NCI-H69 (cell line): ENCODE measurements at regions not wholly inside any gene's neighbourhood (a gene's known extent, or its start where the extent isn't known, plus 50 kb on each side); places are given as distances from the start of the nearest gene placed in this dataset.

Experiments used
- DNase-seq: peaks from one replicate; lab custom pipeline; 2025; lab: John Stamatoyannopoulos, UW

DNA sequence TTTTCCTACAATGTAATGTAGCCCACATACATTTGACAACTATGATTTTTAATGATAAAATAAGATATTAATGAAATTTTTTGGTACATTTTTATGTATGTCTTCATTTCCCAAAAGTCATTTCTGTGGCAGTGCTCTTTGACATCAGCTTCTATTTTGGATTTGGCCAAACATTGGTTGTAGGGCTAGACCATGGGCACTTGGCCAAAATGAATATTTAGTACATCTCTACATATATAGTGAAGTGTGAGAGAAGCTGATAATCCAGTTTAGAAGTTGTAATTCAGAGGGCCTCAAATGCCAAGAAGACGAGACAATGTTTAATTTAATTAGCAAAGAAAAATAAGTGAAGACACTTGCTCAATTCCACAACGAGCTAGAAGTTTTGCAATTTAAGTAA lies 724.9 kb upstream of the SOX9 start:
- no peak for DNase-seq

DNA sequence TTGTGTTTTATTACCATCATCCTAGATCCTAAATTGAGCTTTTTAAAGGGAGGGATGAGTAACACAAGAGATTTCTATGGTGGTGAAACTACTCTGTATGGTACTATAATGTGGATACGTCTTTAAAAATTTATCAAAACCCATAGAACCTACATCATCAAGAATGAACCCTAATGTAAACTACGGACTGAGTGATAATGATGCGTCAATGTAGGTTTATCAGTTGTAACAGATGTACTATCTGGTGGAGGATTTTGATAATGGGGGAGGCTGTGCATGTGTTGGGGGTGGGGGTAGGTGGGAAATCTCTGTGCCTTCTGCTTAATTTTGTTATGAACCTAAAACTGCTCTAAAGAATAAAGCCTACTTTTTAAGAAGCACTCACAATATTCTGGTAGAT lies 724.1 kb upstream of the SOX9 start:
- DNase-seq: no peak

DNA sequence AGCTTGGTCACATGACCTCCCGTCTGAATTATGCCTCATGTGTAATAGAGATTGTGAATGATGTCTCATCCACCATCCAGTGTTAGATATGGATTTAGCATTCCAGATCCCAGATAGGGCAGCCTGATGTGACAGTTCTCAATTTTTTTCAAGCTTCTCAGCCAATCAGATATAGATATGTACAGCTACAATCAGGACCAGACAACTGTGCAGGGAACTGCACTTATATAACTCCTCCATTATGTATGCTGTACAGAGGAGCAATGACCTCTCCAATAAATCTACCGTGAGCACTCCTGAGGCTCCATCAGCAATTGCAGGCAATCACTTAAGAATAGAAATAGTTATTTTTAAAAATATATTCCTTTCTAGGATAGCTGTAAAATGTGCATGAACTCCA lies 722.8 kb upstream of the SOX9 start:
- DNase-seq: no peak

DNA sequence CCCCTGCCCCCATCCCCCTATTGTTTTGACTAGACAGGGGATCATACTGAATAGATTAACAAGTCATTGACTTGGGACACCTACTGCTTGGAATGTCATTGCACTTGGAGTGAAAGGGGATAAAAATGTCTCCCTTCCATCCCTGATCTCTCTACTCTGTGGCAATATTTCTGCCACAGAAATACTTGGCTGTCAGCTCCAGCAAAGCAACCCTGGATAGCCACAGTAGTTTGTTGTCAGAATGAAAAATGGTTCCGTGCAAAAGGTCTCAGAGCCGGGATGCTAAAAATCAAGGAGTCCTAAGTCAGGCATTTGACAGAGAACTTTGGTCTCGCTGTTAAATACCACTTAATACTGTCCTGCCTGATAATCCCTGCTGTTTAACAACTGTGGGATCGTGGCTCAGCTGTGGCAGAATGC lies 722.0 kb upstream of the SOX9 start:
- DNase-seq: peak; percentile 26

DNA sequence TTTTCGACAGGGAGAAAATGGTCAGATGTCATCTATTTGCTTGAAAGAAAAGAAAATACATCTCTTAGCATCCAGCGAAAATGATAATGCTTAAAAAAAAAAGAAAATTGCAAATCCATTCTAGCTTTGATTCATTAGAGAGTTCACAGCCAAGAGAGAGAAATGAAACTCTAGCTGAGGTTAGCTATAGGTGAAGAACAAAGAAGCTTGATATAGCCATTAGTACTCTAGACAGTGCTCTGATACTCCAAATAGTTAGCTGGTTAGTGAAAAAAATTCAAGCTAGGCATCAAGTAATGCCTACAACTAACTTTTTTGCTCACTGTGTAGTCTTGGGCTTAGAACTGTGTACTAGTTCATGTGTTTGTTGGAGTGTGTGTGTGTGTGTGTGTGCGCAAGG lies 721.6 kb upstream of the SOX9 start:
- no peak for DNase-seq

DNA sequence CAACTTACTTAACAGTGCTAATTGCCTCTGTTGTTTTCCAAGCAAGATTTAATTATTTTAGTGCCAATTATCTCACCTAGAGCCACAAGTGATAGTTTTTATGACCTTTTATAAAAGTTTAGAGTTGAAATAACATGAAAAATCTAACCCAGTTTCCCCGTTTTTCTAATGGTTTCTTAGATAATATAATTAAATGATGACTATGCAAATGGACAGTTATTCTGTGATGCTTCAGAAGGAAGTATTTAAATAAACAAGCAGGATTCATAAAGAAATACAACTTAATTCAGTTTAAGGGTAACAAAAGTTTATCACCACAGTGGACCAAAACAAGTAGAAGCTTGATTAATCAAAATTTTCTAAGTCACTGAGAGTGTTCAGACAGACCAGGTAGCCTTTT lies 721.2 kb upstream of the SOX9 start:
- no peak for DNase-seq

DNA sequence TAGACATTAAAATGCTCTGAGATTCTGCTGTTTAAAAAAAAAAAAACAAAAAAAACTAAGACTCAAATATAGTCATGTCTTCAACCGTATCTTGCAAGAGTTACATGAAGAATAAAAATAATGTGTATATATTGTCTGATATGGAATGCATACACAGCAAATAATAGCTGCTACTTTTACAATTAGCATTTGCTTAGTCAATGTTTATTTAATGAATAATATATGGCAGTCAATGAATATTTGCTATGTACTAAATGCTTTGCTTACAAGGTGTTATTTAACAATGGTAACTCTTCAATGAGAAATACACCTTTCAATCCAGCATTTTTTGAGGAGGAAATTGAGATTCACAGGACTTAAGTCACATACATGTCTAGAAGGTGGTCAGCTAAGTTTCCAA lies 718.8 kb upstream of the SOX9 start:
- no peak for DNase-seq

DNA sequence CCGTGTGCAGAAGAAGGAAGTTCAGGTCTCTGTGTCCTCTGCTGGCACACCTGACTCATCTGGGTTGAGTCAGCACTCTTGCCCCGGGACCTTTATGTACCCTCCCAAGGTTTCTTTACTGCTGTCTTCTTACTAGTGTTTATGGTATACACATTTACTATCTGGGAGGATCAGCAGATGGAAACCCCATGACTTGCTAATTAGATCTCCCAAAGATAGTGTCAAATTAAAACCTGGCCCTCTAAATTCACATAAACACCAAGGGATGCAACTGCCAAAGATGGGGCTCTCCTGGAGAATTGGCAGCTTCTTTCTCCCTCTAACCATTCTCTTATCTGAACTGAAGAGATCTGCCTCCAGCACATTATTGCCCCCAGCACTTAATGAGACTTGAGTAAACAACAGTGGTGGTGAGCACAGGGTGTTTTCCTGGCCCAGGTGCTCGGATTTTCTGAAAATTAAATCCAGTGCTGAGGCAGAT lies 718.1 kb upstream of the SOX9 start:
- peak; percentile 90 for DNase-seq

DNA sequence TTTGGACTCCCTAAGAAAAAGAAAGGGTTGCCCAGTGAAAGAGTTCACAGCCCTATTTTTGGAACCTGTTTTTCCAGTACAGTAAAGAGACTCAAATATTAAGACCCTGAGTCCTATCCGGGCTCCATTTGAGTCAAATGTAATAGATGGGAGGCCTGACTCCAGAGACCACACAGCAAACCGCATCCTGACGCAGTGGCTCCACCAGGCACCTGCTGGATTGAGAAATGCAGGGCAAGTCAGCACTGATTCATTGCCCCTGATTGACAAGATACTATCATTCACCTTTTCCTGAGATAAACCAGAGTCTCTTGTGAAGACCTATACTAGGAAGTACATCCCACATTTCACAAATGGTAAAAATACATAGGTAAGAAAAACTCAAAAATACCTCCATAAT lies 715.7 kb upstream of the SOX9 start:
- no peak for DNase-seq

DNA sequence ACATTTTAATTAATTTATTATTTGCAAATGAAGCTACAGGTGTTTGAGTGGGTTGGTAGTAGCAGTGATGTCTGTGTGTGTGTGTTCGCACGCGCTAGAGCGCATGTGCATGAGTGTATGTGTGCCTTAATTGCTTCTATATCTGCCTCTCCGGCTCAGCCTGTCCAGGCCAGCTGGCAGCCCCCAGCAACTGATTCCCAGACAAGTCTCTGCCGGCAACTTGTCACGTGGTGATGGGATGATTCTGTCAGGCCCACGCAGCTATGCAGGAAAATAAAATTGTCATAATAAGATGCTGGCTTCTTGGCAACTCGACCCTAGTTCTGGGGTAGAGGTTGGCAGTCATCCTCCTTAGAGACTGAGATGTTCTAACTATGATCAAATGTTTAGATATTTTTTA lies 712.8 kb upstream of the SOX9 start:
- DNase-seq: no peak

DNA sequence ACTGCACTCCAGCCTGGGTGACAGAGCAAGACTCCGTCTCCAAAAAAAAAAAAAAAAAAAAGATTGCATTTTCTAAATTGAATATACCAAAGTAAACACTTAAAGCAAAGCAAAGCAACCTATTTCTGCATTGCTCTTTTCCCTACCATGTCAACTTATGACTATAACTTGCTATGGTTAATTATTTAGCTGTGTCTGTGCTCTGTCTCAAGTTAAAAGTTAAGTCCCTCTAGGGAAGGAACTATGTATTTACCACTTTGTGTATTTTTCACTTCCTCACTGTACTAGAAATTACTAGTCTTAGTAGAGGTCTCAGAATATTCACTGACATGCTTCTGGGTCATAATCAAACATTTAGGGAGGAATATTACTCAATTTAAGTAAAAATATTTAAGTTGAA lies 711.7 kb upstream of the SOX9 start:
- no peak for DNase-seq

DNA sequence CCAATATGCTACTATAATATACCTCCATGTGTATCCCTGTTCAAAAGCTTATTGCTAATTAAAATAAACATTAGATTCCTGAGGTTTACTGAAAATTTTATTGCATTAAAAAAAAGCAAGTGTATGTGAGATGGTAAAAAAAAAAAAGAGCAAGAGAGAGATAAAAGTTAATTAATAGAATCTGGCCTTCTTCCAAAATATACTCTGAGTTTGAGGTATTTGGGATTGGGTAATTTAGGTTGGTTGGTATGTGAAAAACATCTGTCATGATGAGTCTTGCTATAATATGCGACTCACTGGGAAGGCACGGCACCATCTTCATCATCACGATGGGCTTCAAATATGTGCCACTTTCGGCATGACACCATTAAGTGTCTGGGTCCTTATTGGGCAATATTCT lies 711.1 kb upstream of the SOX9 start:
- DNase-seq: peak; percentile 28

DNA sequence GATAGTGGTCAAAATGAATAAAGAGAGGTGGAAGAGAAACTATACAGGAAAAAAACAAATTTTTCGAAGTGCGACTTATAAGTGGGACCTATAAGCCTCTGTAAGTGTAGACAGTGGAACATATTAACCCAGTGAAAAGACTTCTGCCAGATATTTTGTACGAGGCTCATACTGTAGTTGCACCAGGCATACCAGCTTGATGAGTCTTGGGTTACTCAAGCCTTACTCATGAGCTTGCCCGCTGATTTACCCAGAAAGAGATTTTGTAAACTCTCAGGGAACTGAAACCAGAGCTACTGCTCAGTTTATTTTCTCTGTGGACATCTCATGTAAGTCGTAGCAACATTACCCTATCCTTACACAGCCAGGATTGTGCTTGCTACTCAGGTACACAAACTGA lies 708.0 kb upstream of the SOX9 start:
- DNase-seq: no peak

DNA sequence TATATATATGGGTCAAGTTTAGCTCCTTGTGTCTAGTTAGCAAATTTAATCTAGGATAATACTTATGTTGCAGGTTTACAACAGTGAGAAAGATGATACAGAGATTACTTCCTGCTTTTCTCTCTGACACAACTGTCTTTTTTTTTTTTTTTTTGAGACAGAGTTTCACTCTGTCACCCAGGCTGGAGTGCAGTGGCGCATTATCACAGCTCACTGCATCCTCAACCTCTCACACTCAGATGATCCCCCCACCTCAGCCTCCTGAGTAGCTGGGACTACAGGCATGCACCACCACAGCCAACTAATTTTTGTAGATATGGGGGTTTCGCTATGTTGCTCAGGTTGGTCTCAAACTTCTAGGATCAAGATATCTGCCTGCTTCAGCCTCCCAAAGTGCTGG lies 706.9 kb upstream of the SOX9 start:
- DNase-seq: no peak

DNA sequence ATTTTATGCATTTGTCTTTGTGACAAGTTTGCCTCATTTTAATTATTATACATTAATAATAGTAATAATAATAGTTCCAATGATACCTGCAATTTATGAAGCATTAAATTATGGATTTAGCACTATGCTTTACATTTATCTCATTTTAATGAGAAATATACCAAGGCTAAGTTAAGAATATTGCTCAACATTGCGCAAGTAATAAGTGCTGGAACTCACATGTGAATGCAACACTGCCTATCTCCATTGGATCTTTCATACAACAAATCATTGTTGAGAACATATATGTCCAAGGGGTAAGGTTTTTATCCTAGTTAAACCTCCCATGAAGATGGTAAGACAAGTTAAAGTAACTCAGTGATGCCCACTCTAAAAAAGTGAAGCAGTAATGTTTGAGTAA lies 703.7 kb upstream of the SOX9 start:
- no peak for DNase-seq

DNA sequence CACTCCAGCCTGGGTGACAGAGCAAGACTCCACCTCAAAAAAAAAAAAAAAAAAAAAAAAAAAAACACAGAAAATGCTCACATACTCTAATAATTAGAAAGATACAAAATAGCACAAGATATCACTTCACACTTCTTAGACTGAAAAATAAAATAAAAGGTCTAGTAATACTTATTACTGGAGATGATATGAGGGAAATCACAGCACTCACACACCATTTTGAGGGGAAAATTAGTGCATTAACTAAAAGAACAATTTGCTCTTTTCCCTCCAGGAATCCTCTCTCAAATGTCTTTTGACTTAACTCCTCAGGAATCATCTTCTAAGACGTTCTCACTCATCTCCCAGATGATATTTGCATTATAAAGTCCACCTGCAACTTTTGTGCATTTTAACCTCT lies 697.9 kb upstream of the SOX9 start:
- no peak for DNase-seq

DNA sequence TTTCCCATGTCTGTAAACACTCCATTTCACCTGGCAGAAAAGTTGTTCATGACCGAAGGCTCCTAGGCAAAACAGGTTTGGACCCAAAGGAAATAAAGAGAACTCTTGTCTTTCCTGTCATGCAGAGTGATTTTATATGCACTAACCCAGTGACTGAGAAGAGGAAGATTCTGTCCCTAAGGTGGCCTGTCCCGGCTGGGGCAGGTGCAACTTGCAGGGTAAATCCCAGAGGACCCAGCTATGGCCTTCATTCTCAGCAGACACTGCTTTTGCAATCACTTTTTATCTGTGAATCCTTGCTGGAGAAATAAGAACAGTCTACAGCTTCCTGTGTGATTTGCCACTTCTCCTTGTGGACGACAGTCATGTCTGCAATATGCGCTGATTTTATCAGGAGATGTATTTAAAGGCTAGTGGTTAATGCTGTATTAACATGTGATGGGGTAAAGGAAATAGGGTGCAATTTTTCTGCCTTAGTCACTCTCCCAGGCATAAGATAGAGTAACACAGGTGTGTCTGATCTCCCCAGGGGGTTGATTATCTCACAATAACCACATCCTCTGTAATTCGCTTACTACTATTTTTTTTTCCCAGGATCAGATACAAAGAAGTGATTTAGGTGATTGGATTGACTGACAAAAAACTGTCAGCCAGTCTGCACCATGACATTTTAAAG lies 696.8 kb upstream of the SOX9 start:
- DNase-seq: peak; percentile 100

DNA sequence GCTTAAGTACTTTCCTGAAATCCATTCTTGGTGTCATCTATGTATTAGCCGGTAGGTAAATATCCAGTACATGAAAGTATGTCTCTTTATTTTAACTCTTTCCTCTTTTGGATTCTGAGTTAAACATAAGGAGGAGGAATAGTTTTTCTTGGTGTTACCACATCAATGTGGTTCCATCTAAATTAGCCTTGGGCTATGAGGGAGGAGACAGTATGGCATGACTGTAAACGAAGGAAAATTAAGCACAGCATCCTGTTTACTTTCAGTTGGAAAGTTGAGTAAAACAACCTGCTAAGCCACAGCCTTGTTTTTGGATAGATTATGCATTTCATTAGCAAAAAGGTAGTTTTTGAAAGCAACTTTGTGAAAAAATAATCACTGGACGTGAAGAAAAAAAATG lies 693.0 kb upstream of the SOX9 start:
- peak; percentile 56 for DNase-seq

DNA sequence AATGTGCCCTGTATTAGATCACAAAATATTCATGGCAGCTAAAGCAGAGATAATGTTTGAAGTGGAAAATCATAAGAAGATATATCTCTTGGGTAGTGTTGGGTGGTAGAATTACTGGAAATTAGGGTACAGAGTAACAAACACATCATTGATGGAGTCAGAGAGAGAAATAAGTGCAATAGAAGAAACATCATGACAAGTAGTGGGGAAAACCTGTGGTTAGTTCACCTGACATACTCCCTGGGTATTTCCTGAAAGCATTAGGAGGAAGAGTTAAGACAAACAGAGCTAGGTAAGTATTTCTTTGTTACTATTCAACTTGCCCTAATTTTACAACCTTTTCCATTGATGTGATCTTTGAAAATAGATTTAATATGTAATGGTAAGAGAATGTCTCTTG lies 691.9 kb upstream of the SOX9 start:
- no peak for DNase-seq

DNA sequence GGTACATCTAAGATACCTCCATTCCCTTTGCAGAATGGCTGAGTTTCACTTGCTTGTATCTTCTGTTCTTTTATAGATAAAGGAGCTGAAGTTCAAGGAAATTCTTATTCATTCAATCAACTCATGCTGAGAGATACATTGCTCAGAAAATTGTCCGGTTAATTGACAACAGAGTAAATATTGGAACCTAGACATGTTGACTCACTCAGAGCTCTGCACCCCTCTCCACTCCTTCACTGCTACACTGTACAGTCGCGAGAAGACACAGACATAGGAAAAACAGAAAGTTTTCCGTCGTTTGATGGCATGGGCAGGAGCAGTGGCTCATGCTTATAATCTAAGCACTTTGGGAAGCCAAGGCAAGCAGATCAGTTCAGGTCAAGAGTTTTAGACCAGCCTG lies 690.5 kb upstream of the SOX9 start:
- DNase-seq: peak; percentile 39

DNA sequence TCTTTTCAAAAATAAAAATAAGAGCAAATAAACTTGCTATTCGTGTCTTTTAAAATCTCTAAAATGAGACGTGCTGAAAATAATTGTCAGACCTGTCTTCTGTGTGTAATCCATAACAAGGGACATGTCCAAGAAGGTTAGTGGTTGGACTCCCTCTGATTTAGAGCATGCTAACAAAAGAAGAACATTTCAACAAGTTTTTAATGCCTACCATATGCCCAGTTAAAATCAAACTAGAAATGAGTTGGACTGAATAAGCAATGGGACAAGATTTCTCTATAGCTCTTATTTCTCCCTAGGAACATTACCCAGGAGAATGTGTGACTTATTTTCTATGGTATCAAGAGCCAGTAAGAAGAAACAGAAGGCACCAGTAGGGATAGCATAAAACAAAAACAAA lies 689.7 kb upstream of the SOX9 start:
- no peak for DNase-seq

DNA sequence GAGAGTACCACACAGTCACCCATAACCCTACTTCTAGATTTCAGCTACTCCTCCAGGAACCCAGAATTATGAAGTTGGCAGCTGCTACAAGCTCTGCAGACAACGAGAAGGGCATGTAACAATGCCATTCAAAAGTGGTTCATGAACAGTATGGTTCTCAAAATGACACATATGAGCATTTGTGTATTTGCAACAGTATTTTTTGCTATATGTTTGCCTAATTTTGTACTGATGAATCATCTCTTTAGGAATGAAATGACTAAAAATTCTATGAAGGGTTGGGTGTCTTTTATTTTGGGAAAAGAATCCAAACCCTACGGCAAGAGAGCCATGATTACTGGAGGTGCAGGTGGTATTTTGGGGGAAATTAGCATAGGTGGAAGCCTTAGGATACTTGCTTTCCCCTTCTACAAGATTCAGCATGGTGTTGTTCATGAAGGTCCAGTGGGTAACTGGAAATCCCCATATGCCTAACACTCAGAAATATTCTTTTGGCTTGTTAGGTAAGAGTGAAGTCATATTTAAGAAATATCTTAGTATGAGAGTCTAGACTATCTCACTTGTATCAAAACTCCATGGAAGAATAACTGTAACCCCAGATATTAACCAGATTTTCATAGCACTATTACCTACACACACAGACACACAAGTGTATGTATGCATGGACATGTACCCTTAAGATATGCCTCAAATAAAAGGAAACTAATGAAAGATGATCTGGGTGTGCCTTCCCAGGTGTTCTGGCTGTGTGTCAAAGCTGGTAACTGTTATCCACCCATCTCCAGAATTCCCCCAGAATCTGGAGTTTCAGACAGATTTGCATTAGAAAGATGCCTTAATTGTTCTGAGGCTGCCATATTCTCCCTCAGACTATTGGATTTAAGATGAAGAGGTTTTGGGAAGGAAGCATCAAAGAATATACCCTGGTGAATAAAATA lies 688.2 kb upstream of the SOX9 start:
- peak; percentile 52 for DNase-seq

DNA sequence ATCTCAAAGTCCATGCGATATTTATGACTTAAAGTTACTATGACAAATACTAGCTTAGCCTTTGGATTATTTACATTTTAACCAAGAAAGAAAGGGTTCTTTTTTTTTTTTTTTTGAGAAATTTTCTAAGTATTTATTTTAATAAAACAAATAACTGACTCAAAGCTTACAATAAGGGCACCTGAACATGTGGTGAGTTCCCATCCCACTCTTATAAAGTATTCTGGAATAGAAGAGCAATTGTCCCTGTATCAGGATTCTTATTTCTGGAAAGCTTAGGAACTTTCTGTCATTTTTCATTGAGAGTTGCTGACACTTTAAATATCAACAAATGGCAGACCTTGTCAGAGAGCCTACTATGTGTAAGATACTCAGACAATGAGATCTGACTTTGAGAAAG lies 686.1 kb upstream of the SOX9 start:
- DNase-seq: no peak

DNA sequence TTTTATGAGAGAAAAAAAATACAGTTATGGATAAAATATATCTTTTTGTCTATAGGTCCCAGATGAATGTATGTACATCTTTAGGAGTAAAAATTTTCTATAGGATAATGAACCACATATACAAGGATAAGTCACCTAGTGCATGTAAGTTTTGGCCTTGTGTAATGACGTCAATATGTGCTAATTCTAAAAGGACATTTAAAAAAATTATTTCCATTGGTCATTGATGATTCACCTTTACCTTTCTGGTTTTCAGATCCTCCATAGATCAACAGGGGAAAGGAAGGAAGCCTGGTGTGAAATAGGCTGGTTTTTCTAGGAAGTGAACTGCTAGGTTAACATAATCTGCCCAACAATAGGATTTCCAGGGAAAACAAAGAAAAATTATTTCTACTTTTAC lies 684.3 kb upstream of the SOX9 start:
- no peak for DNase-seq
